LNCAP (cell line): ENCODE measurements at regions not wholly inside any gene's neighbourhood (a gene's known extent, or its start where the extent isn't known, plus 50 kb on each side); places are given as distances from the start of the nearest gene placed in this dataset.

Source experiments
- CTCF ChIP-seq: fragments of 450-650 bp; IDR thresholded peaks from 2 replicates; pipeline ENCODE4 v1.5.1; 2017; ENCODE audit warnings: mild to moderate bottlenecking

GRCh38 chr16:6898896-6899295 lies 433.7 kb upstream of the RBFOX1 start:
- no peak for TF ChIP-seq CTCF

DNA sequence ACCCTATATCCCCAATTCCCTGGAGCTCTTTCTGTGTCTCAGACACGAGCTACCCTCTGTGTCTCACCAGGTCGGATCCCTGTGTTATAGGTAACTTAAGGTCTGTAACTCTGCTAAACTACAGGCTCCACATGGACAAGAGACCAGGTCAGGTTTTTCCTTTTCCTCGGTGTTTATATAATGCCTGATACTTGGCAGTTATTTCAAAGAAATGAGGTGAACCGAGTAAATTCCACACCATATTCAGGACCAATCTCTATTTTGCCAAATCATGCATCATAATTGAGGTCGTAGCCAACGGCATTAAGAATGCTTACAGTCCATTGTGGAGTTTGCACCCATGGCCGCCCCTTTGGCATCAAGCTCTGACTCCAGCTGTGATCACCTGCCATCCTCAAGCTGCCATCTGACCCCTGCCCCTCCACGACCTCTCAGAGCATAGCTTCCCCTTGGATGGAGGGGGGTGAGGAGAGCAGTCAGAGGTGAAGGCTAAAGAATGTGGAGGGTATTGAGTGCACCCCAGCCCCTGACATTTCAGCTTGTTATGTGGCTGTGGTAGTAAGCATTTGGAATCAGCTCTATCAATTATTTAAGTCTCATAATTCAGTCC lies 434.7 kb upstream of the RBFOX1 start:
- TF ChIP-seq CTCF: no peak

DNA sequence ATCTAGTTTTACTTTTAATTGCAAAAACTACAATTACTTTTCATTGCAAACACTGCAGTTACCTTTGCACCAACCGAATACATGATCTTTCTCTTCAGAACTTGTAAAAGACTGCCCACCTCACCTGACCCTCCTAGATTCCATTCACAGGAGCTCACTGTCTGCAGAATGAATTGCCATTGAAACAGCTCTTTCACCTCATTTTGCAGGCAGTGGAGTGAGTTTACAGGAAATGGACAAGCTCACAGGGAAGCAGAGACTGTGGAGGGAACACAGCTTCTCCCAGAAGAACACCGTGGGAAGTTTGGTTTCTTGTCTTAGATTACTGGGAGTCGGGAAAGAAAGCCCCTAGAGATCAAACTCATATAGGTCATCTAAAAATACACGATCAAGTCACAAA lies 439.7 kb upstream of the RBFOX1 start:
- no peak for TF ChIP-seq CTCF

- TF ChIP-seq CTCF: no peak
These were observed 441.1 kb upstream of the RBFOX1 start for GRCh38 chr16:6891496-6891895.

GRCh38 chr16:6888531-6888930 lies 444.1 kb upstream of the RBFOX1 start:
- TF ChIP-seq CTCF: no peak

DNA sequence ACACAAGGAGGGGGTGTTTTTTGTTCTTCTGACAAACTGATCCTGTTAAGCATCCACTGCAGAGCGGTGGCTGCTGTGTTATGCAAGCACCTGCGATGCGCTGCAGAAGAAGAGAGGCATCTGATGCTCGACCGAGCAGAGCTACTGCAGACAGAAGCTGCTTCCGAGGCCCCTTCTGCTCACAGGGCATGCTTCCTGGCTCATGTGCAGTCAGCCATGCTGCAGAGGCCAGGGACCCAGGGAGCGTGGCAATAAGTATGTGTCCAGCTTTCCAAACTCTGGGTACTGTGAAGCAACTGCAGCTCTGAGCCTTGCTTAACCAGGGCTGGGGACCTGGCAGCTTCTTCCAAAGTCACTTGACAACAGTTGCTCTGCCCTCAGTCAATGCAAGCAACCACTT lies 448.6 kb upstream of the RBFOX1 start:
- TF ChIP-seq CTCF: no peak

DNA sequence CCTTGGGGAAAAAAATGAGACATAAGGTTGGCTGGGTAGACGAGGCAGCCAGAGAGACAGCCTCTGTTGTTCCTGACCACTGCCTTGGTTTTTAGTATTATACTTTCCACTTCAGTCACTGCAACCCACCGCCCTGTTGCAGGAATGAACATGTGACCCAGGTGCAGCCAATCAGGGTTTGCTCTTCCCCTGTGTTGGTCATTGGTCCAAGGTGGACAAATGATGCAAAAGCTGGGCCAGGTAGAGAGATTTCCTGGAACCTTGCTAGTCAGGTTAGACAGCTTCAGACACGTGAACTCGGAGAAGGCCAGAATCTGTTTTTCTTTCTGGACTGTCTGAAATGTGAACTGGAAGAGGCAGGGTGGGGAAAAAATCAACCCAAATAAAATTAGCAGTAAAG lies 452.4 kb upstream of the RBFOX1 start:
- TF ChIP-seq CTCF: no peak

DNA sequence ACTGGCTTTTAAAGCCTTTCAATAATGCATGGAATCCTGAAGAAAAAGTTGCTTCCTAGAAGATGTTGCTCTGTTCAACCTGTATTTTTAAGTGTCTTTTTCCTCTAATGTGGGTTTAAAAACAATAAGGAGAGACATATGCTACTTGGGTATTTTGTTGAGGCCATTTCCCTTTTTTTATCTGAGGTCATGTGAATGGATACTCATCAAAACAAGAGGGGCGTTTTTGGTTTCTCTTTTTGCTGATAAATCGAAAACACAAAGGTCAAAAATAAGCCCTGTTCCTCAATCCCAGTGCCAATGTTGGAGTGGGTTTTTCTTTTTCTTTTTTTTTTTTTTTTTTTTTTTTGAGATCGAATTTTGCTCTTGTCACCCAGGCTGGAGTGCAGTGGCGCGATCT lies 468.0 kb upstream of the RBFOX1 start:
- no peak for TF ChIP-seq CTCF
